ENCODE measurements at regions not wholly inside any gene's neighbourhood (a gene's known extent, or its start where the extent isn't known, plus 50 kb on each side); places are given as distances from the start of the nearest gene placed in this dataset.

DNA sequence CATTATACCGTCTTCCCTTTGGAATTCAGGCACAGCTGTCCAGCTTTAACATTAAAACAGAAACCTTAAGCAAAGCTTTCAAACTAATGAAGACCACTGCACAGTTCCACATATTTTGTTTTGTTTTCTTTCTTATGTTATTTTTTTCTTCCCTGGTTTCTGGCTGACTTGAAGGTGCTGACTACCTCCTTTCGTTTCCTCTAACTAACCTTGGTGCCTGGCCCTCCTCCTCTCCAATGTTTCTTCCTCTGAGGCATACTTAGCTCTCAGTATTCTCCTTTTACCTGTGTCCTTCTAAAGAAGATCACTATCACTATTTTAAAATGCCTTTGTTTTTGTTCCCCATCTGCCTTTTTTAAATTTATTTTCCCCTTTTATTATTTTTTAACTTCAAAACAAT lies 433.3 kb upstream of the SPHKAP start:
- Histone ChIP-seq H3K4me3 (replicated peaks; ENCODE audit: insufficient read depth, low read length) (no peak overlapping the region), H3K27ac (replicated peaks) (no peak overlapping the region), H3K27me3 (ENCODE audit: insufficient read depth, poor library complexity, severe bottlenecking) (no peaks in the 10 kb centered on the region)
- DNase-seq (ENCODE audit: low read depth in 1 of 2, low spot score in 1 of 2): no peak
- TF ChIP-seq POLR2AphosphoS5 (IDR thresholded peaks at IDR 0.05; ENCODE audit: low read depth) (no peak), GABPA (IDR thresholded peaks at IDR 0.05; ENCODE audit: low read depth) (no peak), SPI1 (IDR thresholded peaks at IDR 0.05; ENCODE audit: borderline replicate concordance, low read depth) (no peak)
- TF ChIP-seq, protein P1, sequence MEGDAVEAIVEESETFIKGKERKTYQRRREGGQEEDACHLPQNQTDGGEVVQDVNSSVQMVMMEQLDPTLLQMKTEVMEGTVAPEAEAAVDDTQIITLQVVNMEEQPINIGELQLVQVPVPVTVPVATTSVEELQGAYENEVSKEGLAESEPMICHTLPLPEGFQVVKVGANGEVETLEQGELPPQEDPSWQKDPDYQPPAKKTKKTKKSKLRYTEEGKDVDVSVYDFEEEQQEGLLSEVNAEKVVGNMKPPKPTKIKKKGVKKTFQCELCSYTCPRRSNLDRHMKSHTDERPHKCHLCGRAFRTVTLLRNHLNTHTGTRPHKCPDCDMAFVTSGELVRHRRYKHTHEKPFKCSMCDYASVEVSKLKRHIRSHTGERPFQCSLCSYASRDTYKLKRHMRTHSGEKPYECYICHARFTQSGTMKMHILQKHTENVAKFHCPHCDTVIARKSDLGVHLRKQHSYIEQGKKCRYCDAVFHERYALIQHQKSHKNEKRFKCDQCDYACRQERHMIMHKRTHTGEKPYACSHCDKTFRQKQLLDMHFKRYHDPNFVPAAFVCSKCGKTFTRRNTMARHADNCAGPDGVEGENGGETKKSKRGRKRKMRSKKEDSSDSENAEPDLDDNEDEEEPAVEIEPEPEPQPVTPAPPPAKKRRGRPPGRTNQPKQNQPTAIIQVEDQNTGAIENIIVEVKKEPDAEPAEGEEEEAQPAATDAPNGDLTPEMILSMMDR (IDR thresholded peaks at IDR 0.05; ENCODE audit: insufficient read depth, low read length): no peak
- TF ChIP-seq, protein P2, sequence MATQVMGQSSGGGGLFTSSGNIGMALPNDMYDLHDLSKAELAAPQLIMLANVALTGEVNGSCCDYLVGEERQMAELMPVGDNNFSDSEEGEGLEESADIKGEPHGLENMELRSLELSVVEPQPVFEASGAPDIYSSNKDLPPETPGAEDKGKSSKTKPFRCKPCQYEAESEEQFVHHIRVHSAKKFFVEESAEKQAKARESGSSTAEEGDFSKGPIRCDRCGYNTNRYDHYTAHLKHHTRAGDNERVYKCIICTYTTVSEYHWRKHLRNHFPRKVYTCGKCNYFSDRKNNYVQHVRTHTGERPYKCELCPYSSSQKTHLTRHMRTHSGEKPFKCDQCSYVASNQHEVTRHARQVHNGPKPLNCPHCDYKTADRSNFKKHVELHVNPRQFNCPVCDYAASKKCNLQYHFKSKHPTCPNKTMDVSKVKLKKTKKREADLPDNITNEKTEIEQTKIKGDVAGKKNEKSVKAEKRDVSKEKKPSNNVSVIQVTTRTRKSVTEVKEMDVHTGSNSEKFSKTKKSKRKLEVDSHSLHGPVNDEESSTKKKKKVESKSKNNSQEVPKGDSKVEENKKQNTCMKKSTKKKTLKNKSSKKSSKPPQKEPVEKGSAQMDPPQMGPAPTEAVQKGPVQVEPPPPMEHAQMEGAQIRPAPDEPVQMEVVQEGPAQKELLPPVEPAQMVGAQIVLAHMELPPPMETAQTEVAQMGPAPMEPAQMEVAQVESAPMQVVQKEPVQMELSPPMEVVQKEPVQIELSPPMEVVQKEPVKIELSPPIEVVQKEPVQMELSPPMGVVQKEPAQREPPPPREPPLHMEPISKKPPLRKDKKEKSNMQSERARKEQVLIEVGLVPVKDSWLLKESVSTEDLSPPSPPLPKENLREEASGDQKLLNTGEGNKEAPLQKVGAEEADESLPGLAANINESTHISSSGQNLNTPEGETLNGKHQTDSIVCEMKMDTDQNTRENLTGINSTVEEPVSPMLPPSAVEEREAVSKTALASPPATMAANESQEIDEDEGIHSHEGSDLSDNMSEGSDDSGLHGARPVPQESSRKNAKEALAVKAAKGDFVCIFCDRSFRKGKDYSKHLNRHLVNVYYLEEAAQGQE (IDR thresholded peaks at IDR 0.05; ENCODE audit: insufficient replicate concordance, low read depth): no peak

DNA sequence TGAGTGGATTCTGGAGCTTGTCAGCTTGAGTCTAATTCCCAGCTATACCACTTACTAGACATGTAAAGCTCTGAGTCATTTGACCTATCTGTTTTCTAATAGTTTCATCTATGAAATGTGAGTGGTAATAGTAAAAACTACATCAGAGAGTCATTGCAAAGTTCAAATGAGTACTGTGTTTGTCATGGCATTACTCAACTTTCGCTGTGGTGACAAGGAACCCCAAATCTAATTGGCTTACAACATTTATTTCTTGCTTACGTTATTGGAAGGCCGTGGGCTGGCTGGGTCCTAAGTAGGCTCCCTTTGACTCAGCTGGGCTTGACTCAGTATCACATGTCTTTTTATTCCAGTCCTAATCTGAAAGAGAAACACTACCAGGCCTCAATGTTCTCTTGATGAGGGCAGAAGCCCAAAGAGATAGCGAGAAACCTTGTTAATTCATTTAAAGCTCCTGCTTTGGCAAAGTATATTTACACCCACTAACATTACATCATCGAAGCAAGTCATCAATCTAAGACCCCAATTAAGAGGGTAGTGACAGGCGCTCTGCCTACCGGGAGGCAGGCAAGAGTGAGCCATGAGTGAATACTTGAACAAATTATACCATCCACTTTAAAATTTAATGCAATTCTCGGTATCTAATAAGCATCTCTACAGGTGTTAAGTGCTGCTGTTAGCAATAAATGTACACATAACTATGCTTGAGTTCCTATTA lies 431.8 kb upstream of the SPHKAP start:
- Histone ChIP-seq H3K27ac (replicated peaks) (no peak overlapping the region), H3K27me3 (ENCODE audit: insufficient read depth, poor library complexity, severe bottlenecking) (no peaks in the 10 kb centered on the region), H3K4me3 (replicated peaks; ENCODE audit: insufficient read depth, low read length) (no peak overlapping the region)
- TF ChIP-seq, protein P1 (IDR thresholded peaks at IDR 0.05; ENCODE audit: insufficient read depth, low read length): no peak
- TF ChIP-seq, protein P2 (IDR thresholded peaks at IDR 0.05; ENCODE audit: insufficient replicate concordance, low read depth): no peak
- DNase-seq (ENCODE audit: low read depth in 1 of 2, low spot score in 1 of 2): no peak

DNA sequence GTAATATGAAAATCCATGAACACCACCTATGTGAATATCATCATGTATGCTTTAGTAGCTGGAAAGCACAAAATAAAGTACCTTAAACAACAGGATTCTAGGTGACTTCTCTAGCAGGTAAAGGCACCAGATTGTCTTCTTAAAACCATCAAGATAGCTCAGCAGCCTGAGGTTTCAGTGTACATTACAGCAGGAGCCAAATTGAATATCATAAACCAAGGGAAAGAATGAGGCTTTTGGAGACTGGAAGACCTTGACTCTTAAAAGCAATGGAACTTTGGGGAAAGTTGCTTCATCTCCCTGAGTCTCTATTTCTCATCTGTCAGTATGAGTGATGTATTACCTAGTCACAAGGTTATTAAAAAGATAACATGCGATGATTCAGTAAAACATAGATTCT lies 429.7 kb upstream of the SPHKAP start:
- Histone ChIP-seq H3K27me3 (ENCODE audit: insufficient read depth, poor library complexity, severe bottlenecking) (no peaks in the 10 kb centered on the region), H3K27ac (replicated peaks) (no peak overlapping the region), H3K4me3 (replicated peaks; ENCODE audit: insufficient read depth, low read length) (no peak overlapping the region)
- no peak for DNase-seq (ENCODE audit: low read depth in 1 of 2, low spot score in 1 of 2)
- TF ChIP-seq, protein P2 (IDR thresholded peaks at IDR 0.05; ENCODE audit: insufficient replicate concordance, low read depth): no peak
- TF ChIP-seq, protein P1 (IDR thresholded peaks at IDR 0.05; ENCODE audit: insufficient read depth, low read length): no peak
- no peak for TF ChIP-seq POLR2AphosphoS5 (IDR thresholded peaks at IDR 0.05; ENCODE audit: low read depth)
- no peak for TF ChIP-seq GABPA (IDR thresholded peaks at IDR 0.05; ENCODE audit: low read depth)
- no peak for TF ChIP-seq SPI1 (IDR thresholded peaks at IDR 0.05; ENCODE audit: borderline replicate concordance, low read depth)

Measured in HL-60 (cell line).